ENCODE measurements at regions not wholly inside any gene's neighbourhood (a gene's known extent, or its start where the extent isn't known, plus 50 kb on each side); places are given as distances from the start of the nearest gene placed in this dataset.
"Not testable (repeated sequence)": the region's sequence is repeated elsewhere in the genome, so short reads cannot be mapped to it uniquely, and the experiment has no call there.

DNA sequence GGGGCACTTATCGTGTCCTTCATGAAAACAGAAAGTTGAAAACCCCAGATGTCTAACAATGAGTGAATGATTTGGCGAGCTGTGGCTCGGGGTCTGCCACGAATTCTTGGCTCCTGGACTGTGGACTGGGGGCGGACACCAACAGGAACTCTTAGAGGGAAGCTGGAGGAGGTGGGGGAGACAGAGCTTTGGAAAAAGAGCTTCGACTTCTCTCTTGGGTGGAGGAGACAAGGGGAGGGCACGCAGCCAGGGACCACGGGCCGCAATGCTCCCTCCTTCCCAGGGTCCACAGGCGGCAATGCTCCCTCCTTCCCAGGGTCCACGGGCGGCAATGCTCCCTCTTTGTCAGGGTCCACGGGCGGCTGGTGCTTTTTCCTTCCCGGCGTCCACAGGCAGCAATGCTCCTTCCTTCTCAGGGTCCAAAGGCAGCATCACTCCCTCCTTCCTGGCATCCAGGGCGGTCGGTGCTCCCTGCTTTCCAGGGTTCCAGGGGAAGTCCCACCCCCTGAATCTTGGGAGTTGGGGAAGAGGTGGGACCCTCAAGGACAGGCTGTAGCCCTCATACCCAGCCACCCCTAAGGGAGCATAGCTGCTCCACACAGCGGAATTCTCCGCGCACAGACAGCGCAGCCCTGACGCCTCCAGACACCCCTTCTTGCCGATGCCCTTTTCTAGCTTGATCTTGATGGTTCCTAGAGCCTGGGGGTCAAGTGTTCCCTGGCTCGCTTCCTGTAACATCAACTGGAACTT is 149.0 kb downstream of the LAT start:
- intact Hi-C loops (cut with micrococcal nuclease) = not testable (repeated sequence)

DNA sequence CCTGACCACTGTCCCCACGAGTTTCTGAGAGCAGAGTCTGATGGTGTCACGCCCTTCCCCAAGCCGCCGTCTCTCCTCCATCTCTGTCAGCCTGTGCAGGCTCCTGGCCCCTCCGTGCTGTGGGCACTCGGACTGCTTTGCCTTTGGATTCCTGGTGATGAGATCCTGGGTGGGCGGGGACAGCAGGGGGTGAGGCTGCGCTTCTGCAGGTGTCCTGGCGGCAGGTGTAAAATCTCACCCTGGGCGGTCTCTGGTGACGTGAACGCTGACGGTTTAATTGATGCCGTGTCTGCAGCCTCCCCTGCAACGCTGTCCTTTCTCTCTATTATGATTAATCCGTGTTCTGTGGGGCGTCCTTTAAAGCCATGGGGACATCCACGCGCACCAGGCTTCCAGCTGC is 148.0 kb downstream of the LAT start:
- intact Hi-C loops (cut with micrococcal nuclease) = not testable (repeated sequence)

GRCh38 chr16:29132444-29132843 is 147.6 kb downstream of the LAT start:
- intact Hi-C loops (cut with micrococcal nuclease) = not testable (repeated sequence)

DNA sequence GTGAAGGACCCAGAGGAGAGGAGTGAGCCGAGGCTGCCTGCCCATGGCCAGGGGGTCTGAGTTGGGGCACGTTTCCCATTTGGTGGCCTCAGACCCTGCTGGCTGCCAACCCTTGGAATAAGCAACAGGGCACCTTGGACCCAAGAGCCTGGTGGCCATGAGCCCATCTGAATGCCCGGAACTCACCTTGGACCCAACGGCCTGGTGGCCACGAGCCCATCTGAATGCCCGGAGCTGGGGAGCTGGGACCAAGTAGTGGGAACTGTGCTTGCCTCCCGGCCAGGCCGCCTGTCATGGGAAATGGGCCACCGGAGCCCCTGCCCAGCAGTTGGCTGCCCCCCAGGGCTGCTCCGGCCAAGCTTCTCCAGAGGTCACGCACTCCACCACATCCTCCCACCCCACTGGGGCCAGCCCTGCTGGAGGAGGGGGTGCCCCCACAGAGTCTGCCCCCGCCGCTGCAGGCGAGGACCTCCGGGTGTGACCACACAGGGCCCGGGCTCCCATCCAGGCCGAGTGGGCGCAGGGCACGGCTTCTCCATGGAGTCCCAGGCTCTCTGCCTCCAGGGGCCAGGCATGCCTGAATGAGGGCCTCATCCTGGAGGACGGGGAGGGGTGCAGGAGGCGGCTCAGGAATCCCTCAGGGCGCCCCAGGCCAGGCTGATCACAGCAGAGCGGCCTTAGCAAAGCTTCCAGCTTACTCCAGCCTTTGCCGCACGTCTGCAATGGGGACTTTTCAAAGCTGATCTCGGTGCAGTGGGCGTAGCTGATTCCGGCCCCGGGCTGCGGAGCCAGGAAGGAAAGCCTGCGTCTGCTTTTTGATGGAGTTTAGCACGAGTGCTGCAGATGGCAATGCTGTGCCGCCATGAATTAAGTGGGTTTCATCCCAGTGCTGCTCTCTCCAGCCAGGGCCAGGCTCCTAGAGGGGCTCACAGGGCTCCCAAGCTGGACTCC is 146.3 kb downstream of the LAT start:
- intact Hi-C loops (cut with micrococcal nuclease) = not testable (repeated sequence)

DNA sequence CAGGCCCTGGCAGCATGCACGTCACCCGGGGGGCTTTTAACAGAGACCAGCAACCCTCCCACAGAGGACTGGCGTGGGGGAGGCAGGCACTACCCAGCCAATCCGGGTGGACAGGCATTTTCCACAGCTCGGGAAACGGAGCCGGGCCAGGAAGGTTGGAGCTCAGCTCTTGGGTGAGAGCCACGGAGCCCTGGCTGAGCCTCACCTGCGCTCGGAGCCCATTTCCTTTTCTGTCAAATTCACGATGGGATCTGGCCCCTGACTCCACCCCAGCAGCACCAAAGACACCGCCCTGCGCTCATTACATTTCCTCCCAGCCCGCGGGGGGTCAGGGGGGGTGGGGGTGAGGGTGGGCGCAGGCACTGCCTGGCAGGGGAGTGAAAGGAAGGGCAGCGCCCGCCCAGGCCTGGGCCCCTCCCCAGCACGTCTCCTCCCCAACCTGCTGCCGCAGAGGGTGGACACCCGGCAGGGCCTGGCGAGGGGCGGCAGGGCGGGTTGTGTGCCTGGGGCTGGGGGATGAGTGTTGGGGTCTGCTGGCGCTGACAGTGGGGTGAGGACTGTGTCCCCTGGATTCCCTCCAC is 145.4 kb downstream of the LAT start:
- intact Hi-C loops (cut with micrococcal nuclease) = not testable (repeated sequence)

GRCh38 chr16:29129458-29130038 is 144.7 kb downstream of the LAT start:
- intact Hi-C loops (cut with micrococcal nuclease) = not testable (repeated sequence)

- intact Hi-C loops (cut with micrococcal nuclease) = not testable (repeated sequence)
Measured at GRCh38 chr16:29128732-29129457, 144.0 kb downstream of the LAT start.

DNA sequence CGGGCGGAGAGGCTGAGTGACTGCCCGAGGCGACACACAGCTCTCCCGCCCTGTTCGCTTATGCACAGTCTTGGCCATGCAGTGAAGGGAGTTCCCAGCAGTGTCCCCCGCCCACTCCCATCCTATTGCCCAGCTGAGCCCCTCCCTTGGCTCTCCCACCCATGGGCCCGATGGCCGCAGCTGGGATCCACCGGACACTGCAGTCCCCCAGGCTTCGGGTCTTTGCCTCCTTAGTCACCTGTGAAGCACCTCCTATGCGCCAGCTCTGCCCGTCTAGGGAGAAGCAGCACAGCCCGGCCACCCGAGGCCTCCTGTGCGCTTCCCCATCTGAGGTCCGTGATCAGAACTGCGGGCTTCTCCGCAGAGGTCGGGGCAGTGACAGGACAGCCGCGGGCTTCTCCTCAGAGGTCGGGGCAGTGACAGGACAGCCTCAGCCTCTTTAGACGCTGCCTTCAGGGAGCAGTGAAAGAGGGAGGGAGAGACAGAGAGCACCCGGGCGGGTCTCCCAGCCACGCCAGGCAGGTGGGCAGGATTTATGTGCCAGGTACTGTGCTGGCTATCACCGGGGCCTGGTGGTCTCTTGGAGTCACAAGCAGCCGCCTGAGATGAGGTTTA is 143.1 kb downstream of the LAT start:
- intact Hi-C loops (cut with micrococcal nuclease) = not testable (repeated sequence)

GRCh38 chr16:29126616-29127015 is 141.8 kb downstream of the LAT start:
- intact Hi-C loops (cut with micrococcal nuclease) = no loop called here

DNA sequence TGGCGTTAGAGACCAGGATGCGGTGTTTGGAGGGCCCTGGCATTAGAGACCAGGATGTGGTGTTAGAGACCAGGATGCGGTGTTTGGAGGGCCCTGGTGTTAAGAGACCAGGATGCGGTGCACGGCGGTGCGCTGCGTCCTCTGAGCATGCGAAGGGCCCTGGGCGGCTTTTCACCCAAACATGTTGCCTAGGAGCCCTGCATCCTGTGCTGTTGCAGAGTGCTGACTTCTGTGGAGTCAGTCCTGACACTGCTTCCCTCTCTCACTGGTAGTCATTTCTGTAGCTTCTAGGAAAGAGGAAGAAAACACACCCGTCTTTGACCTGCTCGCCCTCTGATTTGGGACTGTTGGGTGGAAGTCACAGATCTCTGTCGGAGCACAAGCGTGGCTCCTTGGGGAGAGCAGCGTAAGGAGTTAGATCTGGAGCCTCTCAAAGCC is 141.2 kb downstream of the LAT start:
- intact Hi-C loops (cut with micrococcal nuclease) = no loop called here

DNA sequence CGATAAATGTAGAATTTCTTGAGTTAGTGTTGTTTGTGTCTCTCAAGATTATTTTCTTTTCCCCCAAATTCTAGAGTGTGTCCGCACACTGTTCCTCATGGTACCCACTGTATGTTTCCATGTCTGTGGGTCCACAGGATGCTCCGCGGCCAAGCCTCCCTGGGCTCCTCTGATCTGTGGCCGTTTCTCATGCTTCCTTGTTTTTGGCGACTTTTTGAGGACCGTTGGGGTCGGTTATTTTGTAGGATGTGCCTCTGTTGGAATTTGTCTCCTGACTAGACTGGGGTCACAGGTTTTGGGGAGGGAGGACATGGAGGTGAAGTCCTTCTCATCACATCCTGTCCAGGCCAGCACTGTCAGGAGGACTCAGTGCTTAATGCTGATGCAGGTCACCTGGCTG is 140.0 kb downstream of the LAT start:
- intact Hi-C loops (cut with micrococcal nuclease) = no loop called here

GRCh38 chr16:29124162-29124561 is 139.3 kb downstream of the LAT start:
- intact Hi-C loops (cut with micrococcal nuclease) = not testable (repeated sequence)

GRCh38 chr16:29120680-29121079 is 135.8 kb downstream of the LAT start:
- intact Hi-C loops (cut with micrococcal nuclease) = not testable (repeated sequence)

DNA sequence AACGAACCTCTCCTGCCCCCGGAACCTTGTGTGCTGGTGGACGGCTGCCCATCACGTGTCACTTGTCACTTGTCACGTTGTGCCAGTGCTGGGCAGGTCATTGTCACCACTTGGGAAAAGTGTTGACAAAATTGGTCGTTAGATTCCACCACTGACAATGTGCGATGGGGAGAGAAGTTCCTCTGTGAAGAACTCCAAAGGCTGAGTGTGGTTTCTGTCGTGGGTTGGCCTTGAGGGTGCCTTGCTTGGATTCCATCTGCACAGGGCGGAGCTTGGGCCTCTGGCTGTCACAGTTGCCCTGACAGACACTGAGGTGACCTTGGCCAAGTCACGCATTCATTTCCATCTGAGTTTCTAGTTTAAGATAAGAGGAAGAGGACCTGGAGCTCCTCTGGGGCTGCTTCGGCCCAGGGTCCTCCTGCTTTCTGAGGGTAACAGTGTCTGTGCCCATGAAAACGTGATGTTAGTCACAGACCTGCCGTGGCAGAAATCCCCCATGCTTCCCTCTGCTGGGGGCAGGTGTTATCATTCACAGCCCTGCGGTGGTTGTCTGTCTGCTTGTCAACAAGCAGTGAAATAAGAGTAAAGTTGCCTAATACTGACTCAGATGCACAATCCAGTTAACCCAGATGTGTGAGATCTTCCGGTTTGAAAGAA is 133.6 kb downstream of the LAT start:
- intact Hi-C loops (cut with micrococcal nuclease) = not testable (repeated sequence)

DNA sequence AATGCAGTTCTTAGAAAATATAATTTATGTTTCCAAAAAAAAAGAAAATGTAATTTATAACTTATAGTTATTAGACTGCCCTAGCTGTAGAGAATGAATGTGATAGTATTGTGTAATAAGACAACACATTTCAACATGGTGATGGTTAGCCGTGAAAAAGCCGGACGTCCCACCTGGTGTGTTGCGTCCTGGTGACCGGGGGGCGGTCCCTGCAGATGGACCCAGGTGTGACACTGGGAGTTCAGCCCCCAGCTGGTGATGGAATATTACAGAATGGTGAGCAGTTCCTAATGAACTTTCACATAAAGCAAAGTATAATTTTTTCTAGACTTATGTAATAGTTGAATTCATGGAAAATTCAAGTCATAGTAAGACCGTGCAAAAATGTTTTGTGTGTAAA is 132.8 kb downstream of the LAT start:
- intact Hi-C loops (cut with micrococcal nuclease) = no loop called here

GRCh38 chr16:29116980-29117379 is 132.1 kb downstream of the LAT start:
- intact Hi-C loops (cut with micrococcal nuclease) = no loop called here

DNA sequence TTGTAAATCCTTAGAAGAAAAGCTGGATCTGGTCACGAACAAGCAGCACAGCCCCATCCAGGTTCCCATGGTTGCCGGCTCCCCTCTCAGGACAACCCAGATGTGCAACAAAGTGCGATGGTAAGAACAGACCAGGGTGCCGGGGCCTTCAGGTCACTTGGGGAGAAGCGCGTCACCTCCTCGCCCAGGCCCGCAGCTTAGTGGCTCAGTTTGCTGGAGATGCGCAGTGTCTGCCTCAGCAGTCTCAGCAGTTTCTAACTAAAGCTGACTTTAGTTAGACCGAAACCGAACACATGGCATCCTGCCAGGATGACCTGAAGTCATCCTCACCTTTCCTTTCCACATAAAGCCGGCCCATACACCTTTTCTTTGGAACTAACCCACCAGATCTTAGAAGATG is 131.4 kb downstream of the LAT start:
- intact Hi-C loops (cut with micrococcal nuclease) = not testable (repeated sequence)

DNA sequence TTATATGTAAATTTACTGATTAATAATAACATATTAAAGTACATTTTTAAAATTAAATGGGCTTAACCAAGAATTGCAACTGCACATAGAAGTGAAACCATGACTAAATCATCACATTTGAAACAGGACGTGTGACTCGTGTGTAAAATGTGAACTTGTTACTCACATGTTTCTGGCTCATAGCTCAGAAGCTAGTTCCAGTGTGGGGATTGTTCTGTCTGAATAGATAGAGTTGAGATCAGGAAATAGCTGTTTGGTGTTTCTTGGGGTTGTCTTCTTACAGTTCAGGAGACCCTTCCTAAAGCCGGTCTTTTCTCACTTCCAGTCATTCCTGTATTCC is 130.9 kb downstream of the LAT start:
- intact Hi-C loops (cut with micrococcal nuclease) = not testable (repeated sequence)

DNA sequence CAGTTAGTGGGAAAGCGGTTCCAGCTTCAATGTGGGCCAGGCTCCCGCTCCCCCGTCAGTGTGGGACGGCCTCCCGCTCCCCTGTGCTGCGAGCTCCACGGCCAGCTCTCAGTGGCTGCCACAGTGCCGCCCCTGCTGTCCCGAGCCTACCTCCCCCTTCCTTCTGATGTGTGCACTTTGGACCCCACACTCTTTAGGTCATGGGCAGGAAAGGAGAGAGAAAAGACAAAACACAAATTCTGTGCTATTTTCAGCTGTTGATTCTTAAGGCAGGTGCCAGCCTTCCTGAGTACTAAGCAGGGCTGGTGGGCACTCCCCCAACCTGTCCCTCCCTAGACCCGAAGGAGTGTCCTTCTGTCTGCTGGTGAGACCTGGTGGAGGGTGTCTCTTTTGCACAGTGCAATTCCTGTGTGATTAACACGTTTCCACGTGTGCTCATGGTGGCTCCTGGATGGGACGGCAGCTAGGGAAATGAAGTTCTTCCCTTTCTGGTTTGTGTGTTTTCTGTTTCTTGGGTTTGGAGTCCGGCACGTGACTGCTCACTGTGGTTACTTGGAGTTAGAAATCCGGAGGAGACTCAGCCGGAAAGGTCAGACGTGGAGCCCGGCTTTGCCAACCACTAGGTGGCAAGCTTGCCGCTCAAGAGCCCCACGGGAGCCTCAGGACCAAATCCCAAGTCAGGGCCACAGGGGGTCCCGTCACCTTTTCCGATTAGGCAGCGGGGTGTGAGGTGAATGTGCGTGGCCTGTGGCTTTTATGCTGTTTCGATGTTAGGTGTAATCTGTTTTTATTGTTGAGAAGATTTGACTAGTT is 130.3 kb downstream of the LAT start:
- intact Hi-C loops (cut with micrococcal nuclease) = not testable (repeated sequence)
